HG02610 (cell line): ENCODE measurements at regions not wholly inside any gene's neighbourhood (a gene's known extent, or its start where the extent isn't known, plus 50 kb on each side); places are given as distances from the start of the nearest gene placed in this dataset.
"Not testable (repeated sequence)": the region's sequence is repeated elsewhere in the genome, so short reads cannot be mapped to it uniquely, and the experiment has no call there.

Experiments
- ATAC-seq: cut with Tn5 transposase; IDR thresholded peaks from one replicate; pipeline ENCODE4 v1.9.1; 2021; ENCODE audit warnings: mild to moderate bottlenecking, moderate library complexity; ENCODE audit not compliant: unreplicated experiment

- ATAC-seq = not testable (repeated sequence)
Measured at GRCh38 chr21:27517177-27517576, 550.3 kb upstream of the ADAMTS5 start.

- ATAC-seq = no peak
Measured at GRCh38 chr21:27515676-27516075, 548.8 kb upstream of the ADAMTS5 start.

GRCh38 chr21:27513825-27514224, 546.9 kb upstream of the ADAMTS5 start:
- no peak for ATAC-seq

- ATAC-seq = no peak
Measured at GRCh38 chr21:27513016-27513415, 546.1 kb upstream of the ADAMTS5 start.

GRCh38 chr21:27511233-27511632, 544.3 kb upstream of the ADAMTS5 start:
- ATAC-seq = no peak

- ATAC-seq = no peak
Measured at GRCh38 chr21:27507695-27508094, 540.8 kb upstream of the ADAMTS5 start.

- ATAC-seq = no peak
Measured at GRCh38 chr21:27505516-27505915, 538.6 kb upstream of the ADAMTS5 start.

GRCh38 chr21:27502801-27503200, 535.9 kb upstream of the ADAMTS5 start:
- ATAC-seq = no peak

- no peak for ATAC-seq
Measured at GRCh38 chr21:27498025-27498424, 531.1 kb upstream of the ADAMTS5 start.

- no peak for ATAC-seq
Measured at GRCh38 chr21:27495836-27496235, 528.9 kb upstream of the ADAMTS5 start.

- ATAC-seq = no peak
Measured at GRCh38 chr21:27493542-27493941, 526.7 kb upstream of the ADAMTS5 start.

- ATAC-seq = no peak
Measured at GRCh38 chr21:27487676-27488075, 520.8 kb upstream of the ADAMTS5 start.

- peak; percentile 80 for ATAC-seq
Measured at GRCh38 chr21:27480841-27481261, 514.0 kb upstream of the ADAMTS5 start.

GRCh38 chr21:27477296-27477695, 510.4 kb upstream of the ADAMTS5 start:
- no peak for ATAC-seq

GRCh38 chr21:27476696-27477095, 509.8 kb upstream of the ADAMTS5 start:
- no peak for ATAC-seq

GRCh38 chr21:27475363-27475955, 508.6 kb upstream of the ADAMTS5 start:
- no peak for ATAC-seq

- ATAC-seq = no peak
Measured at GRCh38 chr21:27467366-27467765, 500.5 kb upstream of the ADAMTS5 start.

- no peak for ATAC-seq
Measured at GRCh38 chr21:27466140-27466539, 499.3 kb upstream of the ADAMTS5 start.

- no peak for ATAC-seq
Measured at GRCh38 chr21:27464648-27465047, 497.8 kb upstream of the ADAMTS5 start.

GRCh38 chr21:27462726-27463125, 495.8 kb upstream of the ADAMTS5 start:
- no peak for ATAC-seq

GRCh38 chr21:27454234-27454633, 487.3 kb upstream of the ADAMTS5 start:
- no peak for ATAC-seq

GRCh38 chr21:27451116-27451515, 484.2 kb upstream of the ADAMTS5 start:
- ATAC-seq = no peak

- no peak for ATAC-seq
Measured at GRCh38 chr21:27450216-27450615, 483.3 kb upstream of the ADAMTS5 start.
